CD4-positive, alpha-beta T cell treated with Interleukin-17A for 1 hour (primary cell): ENCODE measurements at regions not wholly inside any gene's neighbourhood (a gene's known extent, or its start where the extent isn't known, plus 50 kb on each side); places are given as distances from the start of the nearest gene placed in this dataset.
"Not testable (repeated sequence)": the region's sequence is repeated elsewhere in the genome, so short reads cannot be mapped to it uniquely, and the experiment has no call there.

ENCODE experiments used
- DNase-seq: peaks from one replicate; pipeline ENCODE4 v3.0.0-alpha.2; 2020

GRCh38 chr5:174567506-174568141 is 156.8 kb upstream of the MSX2 start:
- no peak for DNase-seq

GRCh38 chr5:174570662-174571061 is 153.7 kb upstream of the MSX2 start:
- DNase-seq: no peak

- no peak for DNase-seq
These were observed 152.6 kb upstream of the MSX2 start for GRCh38 chr5:174571662-174572397.

GRCh38 chr5:174572591-174572990 is 151.8 kb upstream of the MSX2 start:
- no peak for DNase-seq

- no peak for DNase-seq
These were observed 151.0 kb upstream of the MSX2 start for GRCh38 chr5:174573221-174573994.

- no peak for DNase-seq
These were observed 149.3 kb upstream of the MSX2 start for GRCh38 chr5:174575043-174575442.

GRCh38 chr5:174576042-174576441 is 148.3 kb upstream of the MSX2 start:
- no peak for DNase-seq

- no peak for DNase-seq
These were observed 142.9 kb upstream of the MSX2 start for GRCh38 chr5:174581479-174581878.

GRCh38 chr5:174581894-174582293 is 142.5 kb upstream of the MSX2 start:
- no peak for DNase-seq

- DNase-seq: no peak
These were observed 141.3 kb upstream of the MSX2 start for GRCh38 chr5:174583071-174583470.

- DNase-seq: no peak
These were observed 138.9 kb upstream of the MSX2 start for GRCh38 chr5:174585472-174585871.

- DNase-seq: not testable (repeated sequence)
These were observed 138.2 kb upstream of the MSX2 start for GRCh38 chr5:174586163-174586562.

- DNase-seq: no peak
These were observed 135.4 kb upstream of the MSX2 start for GRCh38 chr5:174589011-174589410.

GRCh38 chr5:174589599-174589998 is 134.8 kb upstream of the MSX2 start:
- DNase-seq: no peak

- DNase-seq: no peak
These were observed 133.6 kb upstream of the MSX2 start for GRCh38 chr5:174590820-174591219.

GRCh38 chr5:174596429-174596828 is 128.0 kb upstream of the MSX2 start:
- no peak for DNase-seq

GRCh38 chr5:174599992-174600391 is 124.4 kb upstream of the MSX2 start:
- no peak for DNase-seq

- no peak for DNase-seq
These were observed 122.4 kb upstream of the MSX2 start for GRCh38 chr5:174601946-174602345.

- no peak for DNase-seq
These were observed 118.2 kb upstream of the MSX2 start for GRCh38 chr5:174606153-174606552.

GRCh38 chr5:174606646-174607045 is 117.7 kb upstream of the MSX2 start:
- DNase-seq: no peak

GRCh38 chr5:174607205-174607604 is 117.2 kb upstream of the MSX2 start:
- DNase-seq: no peak

- DNase-seq: no peak
These were observed 116.5 kb upstream of the MSX2 start for GRCh38 chr5:174607916-174608315.

GRCh38 chr5:174608631-174609097 is 115.7 kb upstream of the MSX2 start:
- DNase-seq: no peak

- DNase-seq: no peak
These were observed 115.3 kb upstream of the MSX2 start for GRCh38 chr5:174609116-174609515.
